GM12878 (cell line): ENCODE measurements at regions not wholly inside any gene's neighbourhood (a gene's known extent, or its start where the extent isn't known, plus 50 kb on each side); places are given as distances from the start of the nearest gene placed in this dataset.

Experiments used
- ATAC-seq: fragments of 200-7000 bp; cut with Tn5 transposase; 3 replicates; pipeline ENCODE4 v1.9.1; 2020; ENCODE audit warnings: mild to moderate bottlenecking, moderate library complexity
- BruUV-seq: library from RNA; stranded (reverse); fragments of 400-500 nt; replicated peaks from 2 replicates; lab custom pipeline; 2021; lab: Mats Ljungman, UMichigan
- CTCF ChIA-PET: fragments of 300-600 bp; sonication (Branson Sonifier 250); formaldehyde crosslinking; extraction: SDS; loops from one replicate; lab custom pipeline; 2021; ENCODE audit warnings: inconsistent platforms; lab: Yijun Ruan, JAX
- POLR2A ChIA-PET: fragments of 350-600 bp; formaldehyde crosslinking; extraction: SDS; loops from one replicate; lab custom pipeline; 2021; ENCODE audit warnings: inconsistent platforms; lab: Charles Lee
- RAD21 ChIA-PET: fragments of 300-600 bp; sonication (Branson Sonifier 250); formaldehyde crosslinking; loops from one replicate; lab custom pipeline; 2023; ENCODE audit warnings: antibody characterized with exemption; ENCODE audit not compliant: unreplicated experiment; lab: Charles Lee
- SMC1A ChIA-PET: fragments of 300-600 bp; sonication (Branson Sonifier 250); formaldehyde crosslinking; loops from one replicate; lab custom pipeline; 2023; ENCODE audit not compliant: unreplicated experiment, uncharacterized antibody; lab: Charles Lee
- DNase-seq: peaks from one replicate; pipeline ENCODE4 v3.0.0-alpha.2; 2011; ENCODE audit warnings: low read depth, low spot score
- FAIRE-seq: peaks from 3 replicates; lab custom pipeline; 2011; peaks lifted over from hg19 to GRCh38; lab: Jason Lieb, UNC
- H2AFZ ChIP-seq: 2 replicates; pipeline ENCODE4 v1.6.0; 2011; ENCODE audit warnings: low read depth, low read length, control low read depth; ENCODE audit not compliant: control insufficient read depth
- H3K27ac ChIP-seq: 2 replicates; pipeline ENCODE4 v1.5.1; 2011; ENCODE audit warnings: control low read depth; ENCODE audit not compliant: control insufficient read depth, insufficient read depth
- H3K27me3 ChIP-seq, 2 experiments: replicated peaks in 1 of 2; 2 replicates each; pipeline versions ENCODE4 v1.6.0 to v1.6.1; 2011; ENCODE audit warnings: low read length in 1 of 2; ENCODE audit not compliant: control insufficient read depth in 2 of 2, insufficient read depth in 2 of 2
- H3K36me3 ChIP-seq, 2 experiments: 2 replicates each; pipeline ENCODE4 v1.5.1; 2011; ENCODE audit warnings: low read length in 1 of 2; ENCODE audit not compliant: control insufficient read depth in 2 of 2, insufficient read depth in 2 of 2
- H3K4me1 ChIP-seq: 2 replicates; pipeline ENCODE4 v1.6.1; 2011; ENCODE audit warnings: mild to moderate bottlenecking, low read length, moderate library complexity, mixed read lengths; ENCODE audit not compliant: control insufficient read depth, insufficient read depth
- H3K4me2 ChIP-seq: 2 replicates; pipeline ENCODE4 v1.6.0; 2011; ENCODE audit warnings: control low read depth; ENCODE audit not compliant: control insufficient read depth, insufficient read depth
- H3K4me3 ChIP-seq: fragments of 200-600 bp; sonication (generic); 2 replicates; pipeline ENCODE4 v1.5.1; 2016
- H3K79me2 ChIP-seq: 2 replicates; pipeline ENCODE4 v1.6.0; 2011; ENCODE audit warnings: low read length; ENCODE audit not compliant: control insufficient read depth, insufficient read depth
- H3K9ac ChIP-seq: 2 replicates; pipeline ENCODE4 v1.8.0; 2011; ENCODE audit warnings: low read length, control low read depth, mixed read lengths; ENCODE audit not compliant: control insufficient read depth, insufficient read depth
- H3K9me3 ChIP-seq: replicated peaks from 3 replicates; pipeline ENCODE4 v1.5.1; 2011; ENCODE audit warnings: mild to moderate bottlenecking, low read length; ENCODE audit not compliant: control insufficient read depth, insufficient read depth
- H4K20me1 ChIP-seq: 2 replicates; pipeline ENCODE4 v1.6.0; 2011; ENCODE audit not compliant: control insufficient read depth, insufficient read depth
- CBX5 ChIP-seq: sonication (generic); IDR thresholded peaks from 2 replicates; pipeline ENCODE4 v1.6.1; 2016; ENCODE audit warnings: low read depth, moderate library complexity, mild to moderate bottlenecking, inconsistent platforms
- EP300 ChIP-seq, 2 experiments: fragments of 150-350 bp in 1 of 2; IDR thresholded peaks; 2 replicates each; pipeline ENCODE4 v1.6.1; 2011 to 2012; ENCODE audit warnings: low read depth in 2 of 2, low read length in 2 of 2, borderline replicate concordance in 1 of 2, improper control_type of control experiment in 1 of 2, inconsistent platforms in 1 of 2; ENCODE audit not compliant: control insufficient read depth in 1 of 2
- JUNB ChIP-seq: IDR thresholded peaks from 2 replicates; pipeline ENCODE4 v1.6.1; 2016; ENCODE audit warnings: antibody characterized with exemption, mild to moderate bottlenecking
- MTA3 ChIP-seq: IDR thresholded peaks from 2 replicates; pipeline ENCODE4 v1.6.1; 2012; ENCODE audit warnings: low read length, inconsistent platforms, borderline replicate concordance
- NR2C2 ChIP-seq: IDR thresholded peaks from 2 replicates; pipeline ENCODE4 v1.6.1; 2011; ENCODE audit warnings: borderline replicate concordance, low read depth; ENCODE audit not compliant: control insufficient read depth, insufficient read length
- PML ChIP-seq: IDR thresholded peaks from 2 replicates; pipeline ENCODE4 v1.6.1; 2012; ENCODE audit warnings: low read length, inconsistent platforms
- RFX5 ChIP-seq: IDR thresholded peaks from 2 replicates; pipeline ENCODE4 v1.6.1; 2011; ENCODE audit warnings: low read depth, low read length, improper control_type of control experiment
- SMC3 ChIP-seq: IDR thresholded peaks from 2 replicates; pipeline ENCODE4 v1.6.1; 2011; ENCODE audit warnings: low read length, improper control_type of control experiment, borderline replicate concordance
- STAT1 ChIP-seq: fragments of 450-650 bp; conservative IDR thresholded peaks from 2 replicates; pipeline ENCODE4 v1.6.1; 2014; ENCODE audit warnings: antibody characterized with exemption, mild to moderate bottlenecking
- TARDBP ChIP-seq: IDR thresholded peaks from 2 replicates; pipeline ENCODE4 v1.6.1; 2016; ENCODE audit warnings: borderline replicate concordance
- ZNF207 ChIP-seq: fragments of 450-650 bp; IDR thresholded peaks from 2 replicates; pipeline ENCODE4 v1.6.1; 2014; ENCODE audit warnings: antibody characterized with exemption, mild to moderate bottlenecking, borderline replicate concordance
- ZSCAN29 ChIP-seq: fragments of 450-650 bp; IDR thresholded peaks from 2 replicates; pipeline ENCODE4 v1.6.1; 2017; ENCODE audit warnings: mild to moderate bottlenecking, moderate library complexity
- WGBS: methylation state at CpG from one replicate; pipeline ENCODE4 v1.1.6; 2016; ENCODE audit warnings: low lambda C conversion rate; ENCODE audit not compliant: insufficient replicate concordance, insufficient coverage; ENCODE audit errors: missing lambda C conversion rate; 5-methylcytosine and 5-hydroxymethylcytosine counted together
- in situ Hi-C: fragments of 300-500 bp; cut with MboI; formaldehyde crosslinking; loops from 9 replicates; pipeline ENCODE4 v1.14.3; 2018; ENCODE audit warnings: mixed read lengths
- intact Hi-C: fragments of 100-400 bp; cut with micrococcal nuclease; formaldehyde crosslinking; loops from one replicate; pipeline ENCODE4 v1.14.2; 2022; ENCODE audit not compliant: unreplicated experiment
- TF ChIP-seq, protein P1 (sequence below): fragments of 150-350 bp; IDR thresholded peaks from 2 replicates; pipeline ENCODE4 v1.6.1; 2016; ENCODE audit warnings: low read depth, low read length
- TF ChIP-seq, protein P2 (sequence below): IDR thresholded peaks from 2 replicates; pipeline ENCODE4 v1.6.1; 2012; ENCODE audit warnings: mild to moderate bottlenecking, low read depth, low read length

DNA sequence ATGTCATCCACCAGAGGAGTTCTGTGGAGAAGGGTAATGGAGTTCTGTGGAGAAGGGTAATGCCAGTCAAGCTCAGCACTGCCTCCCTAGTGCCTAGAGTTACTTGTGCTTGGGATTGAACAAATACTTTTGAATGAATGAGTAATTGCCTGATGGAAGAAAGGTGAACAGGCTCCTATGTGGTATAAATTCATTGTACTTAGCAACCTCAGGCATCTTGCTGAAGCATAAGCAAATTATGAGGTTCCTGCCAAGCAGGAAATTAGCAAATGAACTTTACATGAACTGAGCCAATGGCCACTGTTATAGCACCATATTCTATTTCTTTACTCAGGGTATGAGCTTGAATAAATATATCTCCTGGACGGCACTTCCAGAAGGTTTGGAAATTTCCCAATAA lies 1047.2 kb downstream of the SLC6A15 start (continued):
- TF ChIP-seq, protein P1, sequence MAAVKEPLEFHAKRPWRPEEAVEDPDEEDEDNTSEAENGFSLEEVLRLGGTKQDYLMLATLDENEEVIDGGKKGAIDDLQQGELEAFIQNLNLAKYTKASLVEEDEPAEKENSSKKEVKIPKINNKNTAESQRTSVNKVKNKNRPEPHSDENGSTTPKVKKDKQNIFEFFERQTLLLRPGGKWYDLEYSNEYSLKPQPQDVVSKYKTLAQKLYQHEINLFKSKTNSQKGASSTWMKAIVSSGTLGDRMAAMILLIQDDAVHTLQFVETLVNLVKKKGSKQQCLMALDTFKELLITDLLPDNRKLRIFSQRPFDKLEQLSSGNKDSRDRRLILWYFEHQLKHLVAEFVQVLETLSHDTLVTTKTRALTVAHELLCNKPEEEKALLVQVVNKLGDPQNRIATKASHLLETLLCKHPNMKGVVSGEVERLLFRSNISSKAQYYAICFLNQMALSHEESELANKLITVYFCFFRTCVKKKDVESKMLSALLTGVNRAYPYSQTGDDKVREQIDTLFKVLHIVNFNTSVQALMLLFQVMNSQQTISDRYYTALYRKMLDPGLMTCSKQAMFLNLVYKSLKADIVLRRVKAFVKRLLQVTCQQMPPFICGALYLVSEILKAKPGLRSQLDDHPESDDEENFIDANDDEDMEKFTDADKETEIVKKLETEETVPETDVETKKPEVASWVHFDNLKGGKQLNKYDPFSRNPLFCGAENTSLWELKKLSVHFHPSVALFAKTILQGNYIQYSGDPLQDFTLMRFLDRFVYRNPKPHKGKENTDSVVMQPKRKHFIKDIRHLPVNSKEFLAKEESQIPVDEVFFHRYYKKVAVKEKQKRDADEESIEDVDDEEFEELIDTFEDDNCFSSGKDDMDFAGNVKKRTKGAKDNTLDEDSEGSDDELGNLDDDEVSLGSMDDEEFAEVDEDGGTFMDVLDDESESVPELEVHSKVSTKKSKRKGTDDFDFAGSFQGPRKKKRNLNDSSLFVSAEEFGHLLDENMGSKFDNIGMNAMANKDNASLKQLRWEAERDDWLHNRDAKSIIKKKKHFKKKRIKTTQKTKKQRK: no peak

DNA sequence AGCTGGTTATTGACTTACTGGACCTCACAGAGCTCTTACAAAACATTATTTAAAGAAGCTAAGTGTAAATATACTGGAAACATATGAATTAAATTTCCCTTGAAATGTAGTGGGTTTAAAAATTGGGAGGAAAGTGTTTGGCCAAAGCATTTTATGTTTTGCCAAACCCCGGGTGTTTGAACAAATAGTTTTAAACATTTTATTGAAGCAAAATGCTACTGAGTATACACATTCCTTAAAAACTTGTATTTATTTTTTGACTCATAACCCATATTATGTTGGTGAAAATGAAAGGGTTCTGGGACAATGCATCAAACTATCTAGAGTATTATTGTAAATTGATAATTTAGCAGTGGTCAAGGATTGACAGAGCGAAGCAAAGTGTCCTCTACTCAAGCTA lies 1048.5 kb downstream of the SLC6A15 start:
- ChIA-PET POLR2A (no interaction called here), SMC1A (interaction anchor here (0.9 kb wide), 1 partner anchor 19 kb away, joined by 3 read pairs; no protein-coding TSS in a partner anchor), CTCF (interaction anchor here (1.2 kb wide), 1 partner anchor 37 kb away, joined by 3 read pairs; no protein-coding TSS in a partner anchor), RAD21 (no interaction called here)
- Histone ChIP-seq H3K27ac (no peak overlapping the region), H3K4me1 (no peaks in the 10 kb centered on the region), H3K79me2 (no peaks in the 10 kb centered on the region), H4K20me1 (no peaks in the 10 kb centered on the region), H3K27me3 (no peaks in the 10 kb centered on the region), H3K9me3 (no peaks in the 10 kb centered on the region), H2AFZ (no peak overlapping the region), H3K4me2 (no peak overlapping the region), H3K36me3 (no peaks in the 10 kb centered on the region), H3K4me3 (no peak overlapping the region), H3K9ac (no peak overlapping the region)
- DNase-seq (no peak), ATAC-seq (no peak), FAIRE-seq (no peak)
- in situ Hi-C loops: no loop called here
- 29% methylated on average over 2 of the region's 2 CpGs for WGBS
- BruUV-seq: no TSS peak
- intact Hi-C loops: no loop called here
- TF ChIP-seq NR2C2 (no peak), JUNB (no peak), EP300 (IDR thresholded peaks at IDR 0.05; ENCODE audit: borderline replicate concordance in 1 of 2, control insufficient read depth in 1 of 2, low read depth in 2 of 2, low read length in 2 of 2) (no peak), CBX5 (no peak), SMC3 (no peak), ZNF207 (no peak), PML (no peak), RFX5 (no peak), ZSCAN29 (no peak), TARDBP (no peak), MTA3 (no peak), STAT1 (no peak)
- TF ChIP-seq, protein P2, sequence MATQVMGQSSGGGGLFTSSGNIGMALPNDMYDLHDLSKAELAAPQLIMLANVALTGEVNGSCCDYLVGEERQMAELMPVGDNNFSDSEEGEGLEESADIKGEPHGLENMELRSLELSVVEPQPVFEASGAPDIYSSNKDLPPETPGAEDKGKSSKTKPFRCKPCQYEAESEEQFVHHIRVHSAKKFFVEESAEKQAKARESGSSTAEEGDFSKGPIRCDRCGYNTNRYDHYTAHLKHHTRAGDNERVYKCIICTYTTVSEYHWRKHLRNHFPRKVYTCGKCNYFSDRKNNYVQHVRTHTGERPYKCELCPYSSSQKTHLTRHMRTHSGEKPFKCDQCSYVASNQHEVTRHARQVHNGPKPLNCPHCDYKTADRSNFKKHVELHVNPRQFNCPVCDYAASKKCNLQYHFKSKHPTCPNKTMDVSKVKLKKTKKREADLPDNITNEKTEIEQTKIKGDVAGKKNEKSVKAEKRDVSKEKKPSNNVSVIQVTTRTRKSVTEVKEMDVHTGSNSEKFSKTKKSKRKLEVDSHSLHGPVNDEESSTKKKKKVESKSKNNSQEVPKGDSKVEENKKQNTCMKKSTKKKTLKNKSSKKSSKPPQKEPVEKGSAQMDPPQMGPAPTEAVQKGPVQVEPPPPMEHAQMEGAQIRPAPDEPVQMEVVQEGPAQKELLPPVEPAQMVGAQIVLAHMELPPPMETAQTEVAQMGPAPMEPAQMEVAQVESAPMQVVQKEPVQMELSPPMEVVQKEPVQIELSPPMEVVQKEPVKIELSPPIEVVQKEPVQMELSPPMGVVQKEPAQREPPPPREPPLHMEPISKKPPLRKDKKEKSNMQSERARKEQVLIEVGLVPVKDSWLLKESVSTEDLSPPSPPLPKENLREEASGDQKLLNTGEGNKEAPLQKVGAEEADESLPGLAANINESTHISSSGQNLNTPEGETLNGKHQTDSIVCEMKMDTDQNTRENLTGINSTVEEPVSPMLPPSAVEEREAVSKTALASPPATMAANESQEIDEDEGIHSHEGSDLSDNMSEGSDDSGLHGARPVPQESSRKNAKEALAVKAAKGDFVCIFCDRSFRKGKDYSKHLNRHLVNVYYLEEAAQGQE: no peak
